HG02623 (cell line): ENCODE measurements at regions not wholly inside any gene's neighbourhood (a gene's known extent, or its start where the extent isn't known, plus 50 kb on each side); places are given as distances from the start of the nearest gene placed in this dataset.

ENCODE experiments used
- ATAC-seq: cut with Tn5 transposase; IDR thresholded peaks from one replicate; pipeline ENCODE4 v1.9.1; 2021; ENCODE audit warnings: moderate library complexity; ENCODE audit not compliant: unreplicated experiment

- no peak for ATAC-seq
Observed at GRCh38 chr3:46114323-46114988, 87.2 kb upstream of the XCR1 start.

- ATAC-seq, result no peak
Observed at GRCh38 chr3:46113608-46114007, 86.3 kb upstream of the XCR1 start.

- ATAC-seq, result no peak
Observed at GRCh38 chr3:46112984-46113383, 85.7 kb upstream of the XCR1 start.

- no peak for ATAC-seq
Observed at GRCh38 chr3:46112296-46112695, 85.0 kb upstream of the XCR1 start.

GRCh38 chr3:46110701-46111493 lies 83.6 kb upstream of the XCR1 start:
- no peak for ATAC-seq

GRCh38 chr3:46107682-46108081 lies 80.4 kb upstream of the XCR1 start:
- ATAC-seq, result no peak

- ATAC-seq, result no peak
Observed at GRCh38 chr3:46105306-46105919, 78.1 kb upstream of the XCR1 start.

GRCh38 chr3:46104706-46105105 lies 77.4 kb upstream of the XCR1 start:
- ATAC-seq, result no peak

- ATAC-seq, result no peak
Observed at GRCh38 chr3:46102780-46103130, 75.5 kb upstream of the XCR1 start.

- ATAC-seq, result no peak
Observed at GRCh38 chr3:46102059-46102779, 74.9 kb upstream of the XCR1 start.

GRCh38 chr3:46100812-46101211 lies 73.5 kb upstream of the XCR1 start:
- no peak for ATAC-seq

- ATAC-seq, result peak; percentile 47
Observed at GRCh38 chr3:46098319-46098761, 71.1 kb upstream of the XCR1 start.

GRCh38 chr3:46097691-46098241 lies 70.5 kb upstream of the XCR1 start:
- ATAC-seq, result peak; percentile 14

GRCh38 chr3:46096781-46097180 lies 69.5 kb upstream of the XCR1 start:
- no peak for ATAC-seq

GRCh38 chr3:46096336-46096735 lies 69.1 kb upstream of the XCR1 start:
- no peak for ATAC-seq

GRCh38 chr3:46095307-46095706 lies 68.0 kb upstream of the XCR1 start:
- ATAC-seq, result peak; percentile 54

- no peak for ATAC-seq
Observed at GRCh38 chr3:46094506-46094905, 67.2 kb upstream of the XCR1 start.

GRCh38 chr3:46093966-46094365 lies 66.7 kb upstream of the XCR1 start:
- no peak for ATAC-seq

- ATAC-seq, result no peak
Observed at GRCh38 chr3:46093327-46093942, 66.2 kb upstream of the XCR1 start.

GRCh38 chr3:46092702-46093080 lies 65.4 kb upstream of the XCR1 start:
- ATAC-seq, result peak; percentile 33
